DMS153 treated with DMSO at 0.1 percent for 48 hours (cell line): ENCODE measurements at regions not wholly inside any gene's neighbourhood (a gene's known extent, or its start where the extent isn't known, plus 50 kb on each side); places are given as distances from the start of the nearest gene placed in this dataset.

Experiments used
- DNase-seq: peaks from one replicate; lab custom pipeline; 2025; ENCODE audit not compliant: unreplicated experiment; lab: John Stamatoyannopoulos, UW

DNA sequence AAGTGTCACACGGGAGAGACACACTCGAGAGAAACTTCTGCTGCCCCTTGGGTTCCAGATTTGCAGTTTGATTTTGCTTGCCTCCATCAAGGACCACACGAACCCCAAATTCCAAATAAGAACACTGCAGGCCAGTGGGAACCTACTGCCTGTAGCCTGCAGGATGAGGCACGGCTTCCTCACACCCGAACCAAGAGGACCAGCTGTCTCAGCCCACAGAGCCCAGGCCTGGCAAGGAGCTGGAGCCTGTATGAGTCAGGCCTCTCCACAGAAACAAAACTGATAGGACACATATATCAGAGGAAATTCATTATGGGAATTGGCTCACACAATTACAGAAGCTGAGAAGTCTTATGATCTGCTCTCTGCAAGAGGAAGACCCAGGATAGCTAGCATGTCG is 188.1 kb upstream of the NSMCE3 start:
- DNase-seq: no peak

DNA sequence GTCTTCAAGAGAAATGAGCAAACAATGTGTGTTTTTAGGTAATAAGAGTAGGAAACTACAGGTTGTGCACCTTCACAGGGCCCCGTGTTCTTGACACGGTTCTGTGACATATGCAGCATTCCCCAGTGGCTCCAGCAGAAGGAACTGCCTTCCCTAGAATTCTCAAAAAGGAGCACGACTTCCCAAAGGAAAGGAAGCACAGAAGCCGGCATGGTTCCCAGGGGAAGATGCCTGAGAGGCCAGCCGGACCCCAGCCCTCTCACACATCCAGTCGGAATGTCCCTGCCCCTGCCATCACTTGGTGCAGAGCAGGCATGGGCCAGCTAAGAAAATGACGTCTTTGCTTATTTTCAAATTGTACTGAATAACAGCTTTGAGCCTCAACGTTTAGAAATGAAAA is 187.3 kb upstream of the NSMCE3 start:
- no peak for DNase-seq

DNA sequence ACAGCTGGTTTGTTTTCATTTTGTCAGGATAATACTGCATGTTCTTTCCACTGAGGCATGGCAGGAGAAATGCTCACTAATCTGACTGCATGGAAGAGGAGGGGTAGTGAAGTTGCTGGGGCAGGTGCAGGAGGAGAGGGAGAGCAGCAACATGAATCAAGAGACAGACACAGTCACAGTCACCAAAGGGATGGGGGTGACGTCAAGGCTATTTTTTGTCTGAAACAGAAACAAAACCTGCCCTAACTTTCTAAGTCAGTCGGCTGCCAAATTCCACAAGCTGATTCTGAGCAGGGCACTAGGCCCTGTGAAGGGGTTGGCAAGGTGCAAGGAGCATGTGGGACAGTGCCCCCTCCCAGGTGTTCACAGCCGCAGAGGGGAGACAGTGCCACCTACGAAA is 186.6 kb upstream of the NSMCE3 start:
- no peak for DNase-seq

DNA sequence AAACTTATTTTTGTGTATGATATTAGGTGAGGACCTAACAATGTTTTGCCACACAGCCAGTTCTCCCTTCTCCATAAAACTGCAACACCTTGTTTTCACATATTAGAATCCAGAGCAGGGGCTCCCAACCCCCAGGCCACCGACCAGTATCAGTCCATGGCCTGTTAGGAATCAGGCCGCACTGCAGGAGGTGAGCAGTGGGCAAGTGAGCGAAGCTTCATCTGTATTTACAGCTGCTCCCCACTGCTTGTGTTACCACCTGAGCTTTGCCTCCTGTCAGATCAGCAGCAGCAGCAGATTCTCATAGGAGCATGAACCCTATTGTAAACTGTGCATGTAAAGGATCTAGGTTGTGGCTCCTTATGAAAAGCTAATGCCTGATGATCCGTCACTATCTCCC is 185.9 kb upstream of the NSMCE3 start:
- DNase-seq: no peak

DNA sequence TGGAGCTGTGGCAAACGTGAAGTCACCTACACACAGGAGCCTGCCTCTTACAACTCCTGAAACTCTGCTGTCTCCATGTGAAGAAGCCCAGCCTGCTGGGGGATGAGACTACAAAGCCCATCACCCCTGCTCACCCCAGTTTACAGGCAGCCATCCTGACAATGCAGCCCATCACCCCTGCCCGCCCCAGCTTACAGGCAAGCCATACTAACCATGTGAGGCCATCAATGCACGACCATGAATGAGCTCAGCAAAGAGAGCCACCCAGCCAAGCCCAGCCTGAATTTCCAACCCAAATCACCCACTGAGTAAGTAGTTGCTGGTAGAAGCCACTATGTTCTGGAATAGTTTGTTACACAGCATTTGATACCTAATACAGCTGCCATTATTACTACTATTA is 185.4 kb upstream of the NSMCE3 start:
- DNase-seq: no peak

DNA sequence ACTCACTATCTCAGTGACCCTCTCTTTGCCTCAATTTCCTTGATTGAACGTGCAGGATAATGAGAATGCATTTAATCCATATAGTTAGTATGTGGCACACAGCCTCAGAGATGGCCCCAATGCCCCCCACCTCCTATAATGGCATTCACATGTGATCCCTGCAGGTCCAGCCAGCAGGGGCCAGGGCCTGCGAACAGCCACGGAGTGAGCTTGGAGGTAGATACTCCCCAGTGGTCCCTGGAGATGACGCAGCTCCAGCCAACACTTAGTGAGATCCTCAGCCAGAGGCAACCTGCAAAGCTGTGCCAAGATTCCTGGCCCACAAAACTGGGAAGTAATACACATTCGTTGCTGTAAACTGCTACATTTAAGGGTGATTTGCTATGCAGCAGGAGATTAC is 184.9 kb upstream of the NSMCE3 start:
- no peak for DNase-seq

DNA sequence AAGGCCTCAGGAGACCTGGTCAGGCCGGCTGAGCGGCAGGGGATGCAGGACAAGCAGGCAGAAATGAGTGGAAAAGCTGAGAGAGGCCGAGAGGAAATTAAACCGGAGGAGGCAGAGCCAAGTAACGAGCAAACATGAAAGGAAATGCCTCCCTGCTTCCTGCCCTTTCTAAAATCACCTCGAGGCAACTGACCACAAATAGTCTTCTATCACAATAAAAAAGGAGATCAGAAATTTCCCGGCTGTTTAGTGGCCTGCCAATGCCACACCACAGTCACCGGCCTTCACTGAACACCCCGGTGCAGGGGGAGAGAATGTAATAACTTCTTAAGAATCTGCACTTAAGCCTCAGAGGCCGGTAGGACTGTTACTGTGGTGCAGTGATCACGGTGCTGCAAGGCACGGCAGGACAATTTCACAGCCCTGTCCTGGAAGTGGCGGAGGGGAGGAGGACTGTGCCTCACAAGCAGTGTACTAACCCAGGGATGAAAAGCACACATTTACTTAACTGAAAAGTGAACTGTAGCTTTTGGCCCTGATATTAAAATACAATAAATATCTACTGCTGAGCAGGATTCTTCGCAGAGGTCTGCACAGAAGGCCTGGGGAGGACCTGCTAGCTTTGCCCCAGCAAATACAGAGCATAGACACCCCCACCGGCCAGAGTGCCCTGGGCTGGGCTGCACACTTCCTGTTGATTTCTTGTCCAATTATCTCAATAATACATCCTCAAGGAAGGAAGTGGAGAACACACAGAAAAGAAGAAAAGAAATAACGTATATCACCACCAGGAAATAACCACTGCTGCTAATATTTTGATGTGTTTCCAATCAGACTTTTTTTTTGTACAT is 183.5 kb upstream of the NSMCE3 start:
- no peak for DNase-seq

DNA sequence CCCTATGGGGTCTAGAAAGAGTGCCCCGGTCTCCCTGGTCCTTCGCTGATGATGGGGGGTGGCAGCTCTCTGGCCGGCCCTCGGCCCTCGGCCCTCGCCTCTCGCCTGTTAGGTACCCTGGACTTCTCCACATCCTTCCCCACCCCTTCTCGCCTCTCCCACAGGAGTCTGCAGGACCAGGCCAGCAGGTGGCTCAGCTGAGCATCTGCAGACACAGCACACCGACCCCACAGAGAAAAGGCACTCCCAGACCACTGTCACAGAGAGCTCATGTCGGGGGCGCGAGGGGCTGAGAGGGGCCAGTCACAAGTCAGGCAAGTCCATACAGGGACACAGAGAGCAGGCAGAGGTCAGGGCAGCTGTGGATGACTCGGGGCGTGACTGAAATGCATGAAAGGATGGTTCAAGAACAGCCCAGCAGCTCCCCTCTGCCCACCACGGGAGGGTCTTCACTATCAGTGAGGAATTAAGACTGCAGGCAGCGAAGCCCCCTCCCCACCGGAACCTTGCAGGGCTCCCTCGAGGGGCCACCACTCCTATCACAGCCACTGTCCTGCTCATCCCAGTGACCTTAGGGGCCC is 181.7 kb upstream of the NSMCE3 start:
- no peak for DNase-seq

DNA sequence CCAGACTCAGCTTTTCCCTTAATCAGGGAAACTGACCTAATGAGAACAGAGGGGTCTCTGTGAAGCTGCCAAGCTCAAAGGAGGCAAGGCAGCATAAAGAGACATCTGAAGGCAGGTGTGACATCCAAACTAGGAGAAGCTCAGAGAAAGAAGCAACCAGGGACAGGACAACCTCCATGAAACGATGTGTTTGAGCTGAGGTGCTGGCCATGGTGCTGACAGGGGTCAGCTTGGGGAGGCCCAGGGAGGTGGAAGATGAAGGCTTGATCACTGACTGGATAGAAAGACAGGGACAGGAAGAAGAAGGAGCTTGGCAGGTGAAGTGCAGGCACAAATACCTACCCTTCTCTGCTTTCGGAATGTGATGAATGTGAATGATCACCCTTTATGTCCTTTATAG is 179.5 kb upstream of the NSMCE3 start:
- no peak for DNase-seq

DNA sequence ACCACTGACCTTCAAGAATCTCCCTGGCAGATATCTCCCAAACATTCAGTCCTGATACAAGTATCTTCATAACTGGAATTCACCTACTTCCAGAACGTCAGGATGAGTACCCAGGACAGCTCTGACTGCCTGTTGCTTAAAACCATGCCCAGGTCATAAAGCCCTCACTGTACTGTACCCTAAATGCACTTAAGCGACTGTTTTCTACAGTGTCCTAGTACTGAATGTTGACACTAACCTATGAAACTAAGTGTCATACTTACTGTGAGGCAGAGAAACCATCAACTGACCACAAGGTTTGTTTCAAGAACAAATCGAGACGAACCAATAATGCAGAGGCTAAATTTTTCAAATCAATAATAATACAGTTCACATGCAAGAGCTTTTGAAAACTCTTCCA is 178.7 kb upstream of the NSMCE3 start:
- no peak for DNase-seq

DNA sequence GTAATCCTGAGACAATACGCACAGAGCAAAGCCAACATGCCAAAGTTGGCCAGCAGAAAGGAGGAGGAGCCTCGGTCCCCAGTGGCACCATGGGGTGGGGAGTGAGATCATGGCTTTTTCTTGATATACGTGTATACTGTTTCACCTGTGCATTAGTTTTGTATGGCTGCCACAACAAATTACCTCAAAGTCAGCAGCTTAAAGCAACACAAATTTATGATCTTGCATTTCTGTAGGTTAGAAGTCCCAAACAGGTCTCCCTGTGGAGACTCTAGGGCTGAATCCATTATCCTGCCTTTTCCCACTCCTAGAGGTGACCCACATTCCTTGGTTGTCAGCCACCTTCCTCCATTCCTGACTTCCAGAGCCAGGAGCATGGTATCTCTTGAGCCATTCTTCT is 176.9 kb upstream of the NSMCE3 start:
- DNase-seq: no peak

DNA sequence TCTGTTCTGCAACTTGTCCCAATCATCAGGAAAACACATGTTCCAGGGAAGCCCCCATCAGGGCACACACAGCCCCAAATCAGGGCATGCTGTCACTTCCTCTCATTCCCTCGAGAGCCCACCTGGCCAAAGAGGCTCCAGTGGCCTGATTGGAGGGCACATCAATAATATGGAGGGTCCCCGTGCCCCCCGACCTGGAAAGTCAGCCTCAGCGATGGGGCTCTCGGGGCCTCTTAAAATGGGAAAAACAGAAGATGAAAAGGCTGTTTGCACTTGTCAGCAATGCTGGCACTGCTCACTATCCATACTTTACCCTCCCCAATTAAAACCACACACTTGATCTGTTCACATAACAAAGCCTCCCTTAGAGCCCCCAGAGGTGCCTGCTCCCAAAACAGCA is 172.9 kb upstream of the NSMCE3 start:
- DNase-seq: no peak

DNA sequence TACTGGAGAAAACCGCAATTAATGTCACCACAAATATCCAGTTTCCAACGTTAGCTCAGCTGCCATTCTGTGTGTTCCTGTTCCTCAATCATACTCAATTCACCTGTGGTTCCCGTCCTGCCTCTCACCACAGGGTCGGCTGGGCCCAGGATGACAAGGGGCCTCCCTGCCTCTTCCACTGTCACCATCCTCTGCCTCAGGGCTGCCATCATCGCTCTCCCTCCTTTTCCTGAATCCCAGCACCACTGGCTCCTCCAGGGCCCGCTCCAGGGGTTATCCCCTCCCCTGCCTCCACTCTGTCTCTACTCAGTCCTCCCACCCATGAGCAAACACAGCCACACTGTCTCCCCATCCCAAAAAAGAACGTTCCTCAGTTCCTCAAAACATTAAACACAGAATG is 170.9 kb upstream of the NSMCE3 start:
- DNase-seq: no peak

DNA sequence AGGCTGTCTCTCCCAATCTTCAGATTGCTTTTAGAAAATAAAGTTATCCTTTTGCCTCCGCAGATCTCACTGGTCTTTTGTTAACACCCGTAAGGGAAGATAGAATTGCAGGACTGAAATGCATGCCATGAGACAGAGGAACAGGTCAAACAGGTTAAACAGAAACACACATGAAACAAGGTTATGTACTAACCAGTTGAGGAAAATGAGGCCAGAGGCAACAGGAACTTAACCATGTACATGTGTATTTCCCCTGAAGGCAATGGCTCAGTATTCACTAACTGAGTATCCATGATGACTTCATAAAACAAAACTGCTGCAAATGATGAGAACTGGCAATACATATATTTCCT is 169.1 kb upstream of the NSMCE3 start:
- no peak for DNase-seq

DNA sequence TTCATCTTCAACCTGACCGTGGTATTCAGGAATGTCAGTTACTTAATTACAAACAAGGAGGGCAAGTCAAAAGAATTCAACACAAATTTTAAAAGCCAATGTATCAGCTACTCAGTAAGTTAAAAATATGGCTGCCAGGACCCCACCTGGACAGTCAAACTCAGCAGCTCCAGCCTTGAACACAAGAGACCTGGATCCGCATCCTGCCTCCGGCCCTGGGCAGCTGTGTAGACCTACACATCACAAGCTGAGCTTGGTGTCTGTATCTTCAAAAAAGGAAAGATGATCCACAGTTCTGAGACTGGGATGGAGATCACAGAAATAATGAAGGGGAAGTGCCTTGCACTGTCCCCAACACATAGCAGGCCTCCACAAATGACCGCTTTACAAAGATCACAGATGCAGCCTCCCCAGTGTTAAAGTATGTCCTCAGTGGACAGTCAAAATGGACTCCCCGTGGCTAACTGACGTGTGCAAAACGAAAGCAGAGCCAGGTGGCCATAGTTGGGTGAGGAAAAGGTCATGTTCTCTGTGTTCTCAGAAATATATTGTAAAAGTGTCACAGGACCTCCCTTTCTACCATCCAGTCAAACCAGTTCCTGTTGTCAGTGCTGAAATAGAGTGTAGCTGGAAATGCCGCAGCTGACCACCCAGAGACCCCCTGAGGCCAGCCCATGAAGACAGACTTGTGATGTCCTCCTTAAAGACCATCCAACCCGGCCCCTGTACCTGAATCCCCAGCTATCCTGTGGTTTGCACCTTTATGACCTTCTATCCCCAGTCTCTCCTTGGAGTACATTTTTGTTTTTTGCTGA is 168.5 kb upstream of the NSMCE3 start:
- DNase-seq: no peak

DNA sequence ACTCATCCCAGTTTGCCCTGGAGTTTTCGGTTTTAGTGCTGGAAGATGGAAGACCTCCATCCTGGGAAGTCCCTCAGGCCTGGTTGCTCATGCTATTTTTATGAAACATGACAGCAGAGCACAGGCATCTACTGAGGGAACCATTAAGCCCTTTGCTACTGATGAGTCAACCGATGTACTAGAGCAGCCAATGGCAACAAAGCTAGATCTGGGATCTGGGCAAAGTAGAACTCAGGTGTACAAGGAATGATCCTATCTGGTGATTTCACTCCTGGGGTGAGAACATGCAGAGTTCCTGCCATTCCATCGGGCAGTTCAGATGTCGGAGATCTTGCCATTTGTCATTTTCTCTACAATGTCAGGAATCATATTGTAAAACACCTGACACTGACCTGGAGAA is 166.2 kb upstream of the NSMCE3 start:
- no peak for DNase-seq

DNA sequence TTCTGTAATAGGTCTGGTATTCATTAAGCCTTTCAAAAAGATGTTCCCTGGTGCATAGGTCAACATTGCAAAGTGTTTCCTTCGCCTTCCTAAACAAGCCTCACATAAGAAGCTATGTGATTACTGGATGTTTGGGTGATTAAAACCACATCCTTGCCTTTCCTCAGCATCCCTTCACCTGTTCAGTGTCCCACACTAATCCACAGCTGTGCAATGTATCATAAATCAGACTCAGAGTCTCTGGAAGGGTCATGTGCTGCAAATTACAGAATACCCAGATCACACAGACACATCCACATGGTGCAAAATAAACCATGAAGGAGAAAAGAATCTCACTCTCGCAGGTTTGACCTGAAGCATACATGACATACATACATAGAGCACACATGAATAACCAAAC is 164.7 kb upstream of the NSMCE3 start:
- DNase-seq: no peak

DNA sequence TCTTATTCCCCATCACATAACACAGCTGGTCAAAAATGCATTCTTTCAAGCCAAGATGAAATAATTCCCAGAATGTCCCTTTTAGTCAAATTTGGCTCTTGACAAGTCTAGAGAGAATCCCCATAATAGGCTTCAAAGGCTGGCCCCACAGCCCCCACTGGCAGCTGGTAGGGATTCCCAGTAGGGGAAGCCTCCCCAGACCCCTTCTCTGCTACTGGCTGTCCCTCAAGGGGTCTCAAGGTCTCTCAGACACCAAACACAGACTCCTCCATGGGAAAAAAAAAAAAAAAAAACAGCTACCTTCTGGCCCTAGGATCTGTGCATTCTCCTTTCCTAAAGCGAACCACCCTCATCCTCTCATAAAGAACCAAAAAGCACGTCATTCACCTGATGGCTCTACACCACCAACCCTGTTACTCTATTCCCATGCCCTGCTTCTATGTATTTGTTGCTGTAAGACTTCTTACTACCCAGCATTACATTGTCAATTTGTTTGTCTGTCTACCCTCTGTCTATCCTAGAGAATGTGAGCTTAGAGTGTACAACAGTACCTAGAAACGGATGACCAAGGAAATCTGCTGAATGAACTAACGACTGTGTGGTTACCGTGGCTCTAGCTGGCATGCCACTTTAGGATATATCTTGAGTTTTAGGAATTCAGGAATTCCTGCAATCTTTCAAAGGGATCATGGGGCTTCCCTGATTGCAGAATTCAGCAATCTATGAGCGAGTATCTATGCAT is 164.1 kb upstream of the NSMCE3 start:
- no peak for DNase-seq

DNA sequence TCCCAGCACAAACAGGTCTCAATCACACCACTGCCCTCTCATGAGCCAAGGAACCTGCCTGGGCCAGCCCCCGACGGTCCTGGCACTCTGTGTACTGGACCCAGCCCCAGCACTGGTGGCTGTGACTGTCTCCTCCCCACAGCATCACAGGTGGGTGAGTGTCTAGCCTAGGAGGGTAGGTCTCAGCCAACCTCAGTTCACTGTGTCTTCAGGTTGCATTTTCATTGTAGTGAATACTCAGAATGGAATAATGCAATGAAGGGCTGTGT is 163.4 kb upstream of the NSMCE3 start:
- DNase-seq: no peak

DNA sequence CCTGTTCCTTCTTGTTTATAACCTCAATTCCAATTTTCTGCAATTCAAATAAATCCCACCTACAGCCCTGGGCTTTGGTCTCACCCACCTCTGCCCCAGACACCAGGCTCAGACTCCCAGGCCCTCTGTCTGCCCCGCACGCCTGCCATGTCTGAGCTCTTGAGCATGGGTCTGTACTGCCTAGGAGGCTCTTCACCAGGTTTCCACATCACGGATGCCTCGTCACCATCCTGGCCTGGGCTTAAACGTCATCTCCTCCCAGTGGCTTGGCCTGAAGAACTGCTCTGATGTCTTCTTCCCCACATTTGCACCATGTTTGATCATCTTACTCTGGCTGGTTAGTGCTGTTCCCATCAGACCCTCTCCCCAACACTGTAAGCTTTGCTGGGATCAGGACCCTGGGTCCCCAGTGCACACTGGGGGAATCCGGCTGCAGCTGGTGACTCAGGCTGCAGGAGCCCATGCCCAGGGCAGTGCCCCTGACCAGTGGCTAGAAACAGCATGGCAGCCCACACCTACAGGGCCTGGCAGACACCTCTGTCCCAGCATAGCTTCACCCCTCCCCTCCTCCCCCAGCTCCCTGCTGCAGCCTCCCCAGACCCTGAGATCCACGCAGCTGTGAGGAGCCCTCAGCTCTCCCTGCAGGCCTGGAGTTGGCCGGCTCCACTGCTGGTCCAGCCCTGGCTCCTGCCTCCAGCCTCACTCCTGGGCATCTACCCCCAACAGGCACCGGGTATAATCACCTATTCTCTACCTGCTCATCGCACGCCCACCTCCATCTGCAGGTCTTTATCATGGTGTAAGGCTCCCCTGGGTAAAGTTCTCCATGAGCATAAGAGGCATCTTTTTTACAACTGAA is 162.8 kb upstream of the NSMCE3 start:
- DNase-seq: no peak

DNA sequence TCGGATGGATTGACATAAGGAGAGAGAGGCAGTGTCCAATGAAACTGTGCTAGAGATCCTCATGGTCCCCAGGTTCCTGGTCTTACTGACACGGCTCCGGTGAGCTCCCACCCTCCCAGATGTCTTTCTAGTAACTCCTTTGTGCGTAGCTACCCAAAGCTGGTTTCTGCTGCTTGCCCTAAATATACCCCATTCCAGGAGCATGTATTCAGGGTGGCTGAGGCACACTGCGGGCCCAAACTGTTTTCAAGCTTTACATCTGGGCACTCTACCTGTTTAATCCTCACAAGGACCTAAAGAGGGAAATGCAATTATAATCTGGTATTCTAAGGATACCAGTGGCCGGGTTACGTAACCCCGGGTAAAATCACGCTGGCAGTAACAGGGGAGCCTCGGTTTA is 161.2 kb upstream of the NSMCE3 start:
- DNase-seq: no peak
